ENCODE measurements at regions not wholly inside any gene's neighbourhood (a gene's known extent, or its start where the extent isn't known, plus 50 kb on each side); places are given as distances from the start of the nearest gene placed in this dataset.

DNA sequence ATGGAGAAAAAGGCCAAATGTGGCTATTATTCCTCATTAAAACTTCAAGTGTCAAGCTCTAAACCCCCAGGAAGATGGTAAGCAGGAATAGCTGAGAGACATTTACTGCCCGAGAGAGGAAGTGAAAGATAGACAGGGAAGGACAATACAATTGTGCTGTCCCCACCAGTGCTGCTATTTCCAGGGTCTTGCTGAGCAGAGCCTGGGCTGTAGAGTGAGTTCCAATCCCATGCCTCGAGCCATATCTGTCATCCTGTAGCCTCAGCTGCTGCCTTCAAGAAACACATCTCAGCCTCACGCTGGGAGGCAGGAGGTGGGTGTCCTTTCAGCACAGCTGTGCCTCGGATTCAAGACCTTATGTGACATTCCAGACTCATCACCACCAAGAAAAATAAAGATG is 114.0 kb downstream of the RPAP3 start:
- Histone ChIP-seq H3K27me3 (replicated peaks in 2 of 5; ENCODE audit: control insufficient read depth in 4 of 5, insufficient read depth in 5 of 5, low read length in 4 of 5) (no peaks in the 10 kb centered on the region), H3K4me3 (ENCODE audit: control insufficient read depth in 1 of 7, extremely low read depth in 1 of 7, insufficient read depth in 4 of 7, low read depth in 2 of 7, low read length in 6 of 7) (no peak overlapping the region), H3K27ac (ENCODE audit: insufficient read depth in 1 of 2, low read depth in 1 of 2, low read length in 2 of 2, poor library complexity in 1 of 2, severe bottlenecking in 2 of 2) (no peak overlapping the region), H3K9me3 (ENCODE audit: control extremely low read depth in 1 of 5, control insufficient read depth in 4 of 5, insufficient read depth in 2 of 5, low read depth in 1 of 5, low read length in 4 of 5) (no peaks in the 10 kb centered on the region), H3K4me1 (ENCODE audit: control extremely low read depth in 1 of 4, control insufficient read depth in 4 of 4, insufficient read depth in 4 of 4, low read length in 3 of 4) (no peaks in the 10 kb centered on the region), H3K36me3 (ENCODE audit: control insufficient read depth in 4 of 4, insufficient read depth in 4 of 4, low read length in 3 of 4) (no peaks in the 10 kb centered on the region)
- DNase-seq, result no peak
- CTCF ChIA-PET, result no interaction called here
- WGBS (ENCODE audit: insufficient coverage), result 85% methylated on average over 3 of the region's 4 CpGs
- POLR2A ChIA-PET, result no interaction called here

DNA sequence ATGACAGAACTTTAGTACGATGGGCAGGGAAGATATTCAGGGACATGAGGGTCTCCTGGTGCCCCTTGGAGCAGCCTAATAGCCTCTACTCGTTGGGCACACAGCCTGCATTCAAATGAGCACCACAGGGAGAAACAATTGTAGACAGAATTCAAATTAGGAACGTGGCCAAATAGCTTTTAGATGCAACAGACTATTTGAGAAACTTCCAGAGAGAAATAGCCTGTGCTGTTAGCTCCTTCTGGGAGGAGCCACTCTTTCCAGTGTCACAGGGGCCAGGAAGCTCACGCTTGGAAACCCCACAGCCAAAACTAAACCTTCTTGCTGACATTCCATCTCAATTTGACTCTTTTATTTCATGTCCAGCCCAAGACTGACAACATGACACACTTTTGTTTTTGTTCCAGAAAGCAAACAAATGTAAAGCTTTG is 114.5 kb downstream of the RPAP3 start:
- Histone ChIP-seq H3K27me3 (replicated peaks in 2 of 5; ENCODE audit: control insufficient read depth in 4 of 5, insufficient read depth in 5 of 5, low read length in 4 of 5) (no peaks in the 10 kb centered on the region), H3K27ac (ENCODE audit: insufficient read depth in 1 of 2, low read depth in 1 of 2, low read length in 2 of 2, poor library complexity in 1 of 2, severe bottlenecking in 2 of 2) (no peak overlapping the region), H3K4me3 (ENCODE audit: control insufficient read depth in 1 of 7, extremely low read depth in 1 of 7, insufficient read depth in 4 of 7, low read depth in 2 of 7, low read length in 6 of 7) (no peak overlapping the region), H3K4me1 (ENCODE audit: control extremely low read depth in 1 of 4, control insufficient read depth in 4 of 4, insufficient read depth in 4 of 4, low read length in 3 of 4) (no peaks in the 10 kb centered on the region), H3K9me3 (ENCODE audit: control extremely low read depth in 1 of 5, control insufficient read depth in 4 of 5, insufficient read depth in 2 of 5, low read depth in 1 of 5, low read length in 4 of 5) (no peaks in the 10 kb centered on the region), H3K36me3 (ENCODE audit: control insufficient read depth in 4 of 4, insufficient read depth in 4 of 4, low read length in 3 of 4) (no peaks in the 10 kb centered on the region)
- ChIA-PET POLR2A (no interaction called here), CTCF (interaction anchor here (0.7 kb wide), 1 partner anchor 11 kb away, joined by 3 read pairs; no protein-coding TSS in a partner anchor)
- no peak for DNase-seq
- 86% methylated on average over 3 of the region's 4 CpGs for WGBS (ENCODE audit: insufficient coverage)

DNA sequence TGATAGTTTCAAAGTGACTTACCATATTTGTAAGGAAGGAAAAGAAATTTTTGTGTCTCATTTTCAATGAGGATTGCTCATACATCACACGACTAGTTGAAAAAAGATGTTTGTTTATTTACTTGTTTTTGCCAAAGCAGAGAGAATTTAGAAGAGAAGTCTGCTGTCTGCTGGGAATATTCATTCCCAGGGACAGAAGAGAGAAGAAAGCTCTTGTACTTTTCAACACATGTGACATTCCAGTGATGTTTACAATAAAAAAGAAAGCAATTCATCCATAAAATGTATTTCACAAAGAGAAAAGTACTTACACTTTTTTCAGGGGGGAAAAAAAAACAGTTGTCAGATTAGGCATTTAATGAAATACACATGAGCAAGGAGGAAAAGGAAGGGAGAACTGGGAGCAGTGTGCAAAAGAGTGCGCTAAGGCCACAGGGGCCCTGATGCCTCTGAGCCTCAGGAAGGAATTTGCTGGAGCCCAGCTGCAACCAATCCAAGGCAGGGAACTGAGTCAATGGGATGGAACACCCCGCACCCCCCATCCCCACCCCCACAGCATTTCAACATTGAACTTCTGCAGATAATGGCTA is 115.0 kb downstream of the RPAP3 start:
- no peaks in the 10 kb centered on the region for H3K9me3 ChIP-seq (ENCODE audit: control extremely low read depth in 1 of 5, control insufficient read depth in 4 of 5, insufficient read depth in 2 of 5, low read depth in 1 of 5, low read length in 4 of 5)
- POLR2A ChIA-PET, result no interaction called here
- WGBS (ENCODE audit: insufficient coverage), result no CpG with 5 or more reads among the region's 3 CpGs
- H3K4me3 ChIP-seq (ENCODE audit: control insufficient read depth in 1 of 7, extremely low read depth in 1 of 7, insufficient read depth in 4 of 7, low read depth in 2 of 7, low read length in 6 of 7), result no peak overlapping the region
- H3K27me3 ChIP-seq (replicated peaks in 2 of 5; ENCODE audit: control insufficient read depth in 4 of 5, insufficient read depth in 5 of 5, low read length in 4 of 5), result no peaks in the 10 kb centered on the region
- no peak for DNase-seq
- H3K27ac ChIP-seq (ENCODE audit: insufficient read depth in 1 of 2, low read depth in 1 of 2, low read length in 2 of 2, poor library complexity in 1 of 2, severe bottlenecking in 2 of 2), result no peak overlapping the region
- no peaks in the 10 kb centered on the region for H3K4me1 ChIP-seq (ENCODE audit: control extremely low read depth in 1 of 4, control insufficient read depth in 4 of 4, insufficient read depth in 4 of 4, low read length in 3 of 4)
- CTCF ChIA-PET, result interaction anchor here (0.7 kb wide), 1 partner anchor 11 kb away, joined by 3 read pairs; no protein-coding TSS in a partner anchor
- H3K36me3 ChIP-seq (ENCODE audit: control insufficient read depth in 4 of 4, insufficient read depth in 4 of 4, low read length in 3 of 4), result no peaks in the 10 kb centered on the region

DNA sequence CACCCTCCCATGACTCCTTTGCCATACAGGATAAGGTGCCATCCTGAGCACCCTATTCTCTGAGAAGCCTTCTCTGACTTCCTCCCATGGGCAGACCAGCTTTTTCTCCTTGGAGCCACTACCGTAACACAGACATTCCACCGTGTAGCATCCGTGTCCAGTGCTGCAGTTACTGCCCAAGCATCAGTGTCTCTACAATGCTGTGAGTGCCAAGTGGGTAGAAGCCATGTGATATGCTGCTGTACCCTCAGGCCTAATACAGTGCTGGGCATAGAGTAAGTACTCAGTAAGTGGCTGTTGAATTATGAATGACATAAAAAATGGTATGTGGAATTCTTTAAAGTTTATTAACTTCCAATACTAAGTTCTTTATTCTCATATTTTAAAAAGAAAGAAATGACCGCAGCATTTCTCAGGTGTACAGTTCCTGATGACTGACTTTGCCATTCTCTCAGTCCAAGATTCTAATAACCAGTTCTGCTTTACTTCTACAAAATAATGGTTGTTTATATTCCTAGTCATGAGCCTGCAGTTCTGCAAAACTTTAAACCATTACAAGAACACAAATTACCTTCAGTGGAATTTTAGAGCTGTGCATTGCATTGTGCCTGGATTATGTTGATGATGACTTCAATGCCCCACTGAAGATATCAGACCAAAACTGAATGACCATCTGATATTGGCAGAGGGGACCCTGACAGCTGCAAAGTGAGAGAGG is 118.7 kb downstream of the RPAP3 start:
- H3K4me1 ChIP-seq (ENCODE audit: control extremely low read depth in 1 of 4, control insufficient read depth in 4 of 4, insufficient read depth in 4 of 4, low read length in 3 of 4), result no peaks in the 10 kb centered on the region
- H3K9me3 ChIP-seq (ENCODE audit: control extremely low read depth in 1 of 5, control insufficient read depth in 4 of 5, insufficient read depth in 2 of 5, low read depth in 1 of 5, low read length in 4 of 5), result no peaks in the 10 kb centered on the region
- DNase-seq, result no peak
- POLR2A ChIA-PET, result no interaction called here
- no peak overlapping the region for H3K4me3 ChIP-seq (ENCODE audit: control insufficient read depth in 1 of 7, extremely low read depth in 1 of 7, insufficient read depth in 4 of 7, low read depth in 2 of 7, low read length in 6 of 7)
- H3K27ac ChIP-seq (ENCODE audit: insufficient read depth in 1 of 2, low read depth in 1 of 2, low read length in 2 of 2, poor library complexity in 1 of 2, severe bottlenecking in 2 of 2), result no peak overlapping the region
- no peaks in the 10 kb centered on the region for H3K27me3 ChIP-seq (replicated peaks in 2 of 5; ENCODE audit: control insufficient read depth in 4 of 5, insufficient read depth in 5 of 5, low read length in 4 of 5)
- no peaks in the 10 kb centered on the region for H3K36me3 ChIP-seq (ENCODE audit: control insufficient read depth in 4 of 4, insufficient read depth in 4 of 4, low read length in 3 of 4)
- CTCF ChIA-PET, result interaction anchor here (1.3 kb wide), 1 partner anchor 16 kb away, joined by 3 read pairs; no protein-coding TSS in a partner anchor
- WGBS (ENCODE audit: insufficient coverage), result 100% methylated on average over 3 of the region's 4 CpGs

DNA sequence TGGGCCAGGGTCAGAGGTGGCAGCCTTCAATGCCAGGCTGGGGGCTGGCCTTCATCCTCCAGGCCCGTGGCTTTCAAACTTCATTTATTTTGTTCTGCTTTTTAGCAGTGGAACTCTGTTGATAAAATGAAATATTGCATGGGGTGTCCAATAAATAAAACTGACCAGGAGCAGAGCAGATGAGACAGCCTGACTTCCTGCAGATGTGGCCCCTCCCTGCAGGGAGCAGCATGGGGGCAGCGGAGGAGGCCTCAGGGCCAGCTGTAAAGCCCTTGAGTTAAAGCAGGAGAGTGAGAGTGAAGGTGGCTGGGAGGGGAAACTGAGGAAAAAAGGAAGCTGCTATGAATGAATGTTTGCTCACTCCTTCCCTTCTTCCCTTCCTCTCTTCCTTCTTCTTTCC is 120.3 kb downstream of the RPAP3 start:
- no peak for DNase-seq
- POLR2A ChIA-PET, result no interaction called here
- Histone ChIP-seq H3K27ac (ENCODE audit: insufficient read depth in 1 of 2, low read depth in 1 of 2, low read length in 2 of 2, poor library complexity in 1 of 2, severe bottlenecking in 2 of 2) (no peak overlapping the region), H3K9me3 (ENCODE audit: control extremely low read depth in 1 of 5, control insufficient read depth in 4 of 5, insufficient read depth in 2 of 5, low read depth in 1 of 5, low read length in 4 of 5) (no peaks in the 10 kb centered on the region), H3K27me3 (replicated peaks in 2 of 5; ENCODE audit: control insufficient read depth in 4 of 5, insufficient read depth in 5 of 5, low read length in 4 of 5) (no peaks in the 10 kb centered on the region), H3K36me3 (ENCODE audit: control insufficient read depth in 4 of 4, insufficient read depth in 4 of 4, low read length in 3 of 4) (no peaks in the 10 kb centered on the region), H3K4me1 (ENCODE audit: control extremely low read depth in 1 of 4, control insufficient read depth in 4 of 4, insufficient read depth in 4 of 4, low read length in 3 of 4) (no peaks in the 10 kb centered on the region), H3K4me3 (ENCODE audit: control insufficient read depth in 1 of 7, extremely low read depth in 1 of 7, insufficient read depth in 4 of 7, low read depth in 2 of 7, low read length in 6 of 7) (no peak overlapping the region)
- 50% methylated on average over 1 of the region's 2 CpGs for WGBS (ENCODE audit: insufficient coverage)
- CTCF ChIA-PET, result no interaction called here

DNA sequence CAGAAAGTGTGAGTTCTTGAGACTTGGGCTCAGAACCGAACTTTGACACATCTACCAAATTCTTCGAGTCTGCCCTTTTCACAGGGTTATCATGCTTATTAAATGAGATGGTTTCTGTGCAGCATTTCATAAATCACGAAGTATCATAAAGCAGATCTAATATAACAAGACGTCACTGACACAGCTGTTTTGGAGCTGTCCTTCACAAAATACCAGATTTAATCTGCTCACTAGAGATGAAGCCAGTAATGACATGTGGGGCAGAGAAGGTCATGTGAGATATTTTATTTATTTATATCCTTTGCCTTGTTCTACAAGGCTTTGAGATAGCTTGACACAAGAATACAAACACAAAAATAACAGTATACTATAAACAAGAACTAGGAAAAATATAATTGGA is 127.0 kb downstream of the RPAP3 start:
- 100% methylated on average over 1 of the region's 4 CpGs for WGBS (ENCODE audit: insufficient coverage)
- Histone ChIP-seq H3K4me3 (ENCODE audit: control insufficient read depth in 1 of 7, extremely low read depth in 1 of 7, insufficient read depth in 4 of 7, low read depth in 2 of 7, low read length in 6 of 7) (no peak overlapping the region), H3K27ac (ENCODE audit: insufficient read depth in 1 of 2, low read depth in 1 of 2, low read length in 2 of 2, poor library complexity in 1 of 2, severe bottlenecking in 2 of 2) (no peak overlapping the region), H3K4me1 (ENCODE audit: control extremely low read depth in 1 of 4, control insufficient read depth in 4 of 4, insufficient read depth in 4 of 4, low read length in 3 of 4) (no peaks in the 10 kb centered on the region), H3K9me3 (ENCODE audit: control extremely low read depth in 1 of 5, control insufficient read depth in 4 of 5, insufficient read depth in 2 of 5, low read depth in 1 of 5, low read length in 4 of 5) (no peaks in the 10 kb centered on the region), H3K36me3 (ENCODE audit: control insufficient read depth in 4 of 4, insufficient read depth in 4 of 4, low read length in 3 of 4) (no peaks in the 10 kb centered on the region), H3K27me3 (replicated peaks in 2 of 5; ENCODE audit: control insufficient read depth in 4 of 5, insufficient read depth in 5 of 5, low read length in 4 of 5) (no peaks in the 10 kb centered on the region)
- ChIA-PET POLR2A (no interaction called here), CTCF (interaction anchor here (0.7 kb wide), 1 partner anchor 11 kb away, joined by 3 read pairs; no protein-coding TSS in a partner anchor)
- no peak for DNase-seq

DNA sequence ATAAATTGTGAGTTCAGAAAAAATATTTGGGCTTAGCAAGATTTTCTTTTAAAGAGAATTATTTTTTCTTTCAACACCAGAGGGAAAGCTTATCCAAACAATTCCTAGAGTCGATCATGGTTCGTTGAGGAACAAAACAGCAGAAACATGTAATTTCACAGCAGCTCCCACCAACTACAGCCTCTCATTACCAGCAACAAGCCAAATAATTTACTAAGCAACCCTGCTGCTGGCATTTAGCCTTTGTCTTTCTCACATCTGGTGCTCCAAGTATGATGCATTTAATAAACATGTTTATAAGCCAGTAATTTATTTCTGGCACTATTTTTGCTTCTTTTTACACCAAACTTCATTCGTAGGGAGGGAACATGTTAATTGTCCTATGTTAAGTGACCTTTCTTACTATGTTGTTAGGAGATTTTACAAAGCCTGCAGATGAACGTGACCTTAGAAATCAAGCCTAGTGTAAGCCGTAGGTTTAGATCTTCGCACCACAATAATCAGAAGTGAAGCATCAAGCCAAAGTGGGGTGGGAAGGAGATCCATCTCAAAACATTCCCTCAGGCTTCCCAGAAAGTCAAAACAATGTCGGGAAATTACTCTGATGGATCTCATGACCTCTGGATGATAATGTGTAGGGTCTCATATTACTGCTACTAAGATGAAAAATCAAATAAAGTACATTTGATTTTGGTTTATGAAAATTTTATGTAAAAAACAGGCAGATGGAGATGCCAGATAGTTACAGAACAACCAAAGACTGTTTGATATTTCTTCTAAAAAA is 128.4 kb downstream of the RPAP3 start:
- CTCF ChIA-PET, result no interaction called here
- Histone ChIP-seq H3K27ac (ENCODE audit: insufficient read depth in 1 of 2, low read depth in 1 of 2, low read length in 2 of 2, poor library complexity in 1 of 2, severe bottlenecking in 2 of 2) (no peak overlapping the region), H3K4me1 (ENCODE audit: control extremely low read depth in 1 of 4, control insufficient read depth in 4 of 4, insufficient read depth in 4 of 4, low read length in 3 of 4) (no peaks in the 10 kb centered on the region), H3K4me3 (ENCODE audit: control insufficient read depth in 1 of 7, extremely low read depth in 1 of 7, insufficient read depth in 4 of 7, low read depth in 2 of 7, low read length in 6 of 7) (no peak overlapping the region), H3K9me3 (ENCODE audit: control extremely low read depth in 1 of 5, control insufficient read depth in 4 of 5, insufficient read depth in 2 of 5, low read depth in 1 of 5, low read length in 4 of 5) (no peaks in the 10 kb centered on the region), H3K27me3 (replicated peaks in 2 of 5; ENCODE audit: control insufficient read depth in 4 of 5, insufficient read depth in 5 of 5, low read length in 4 of 5) (no peaks in the 10 kb centered on the region), H3K36me3 (ENCODE audit: control insufficient read depth in 4 of 4, insufficient read depth in 4 of 4, low read length in 3 of 4) (no peaks in the 10 kb centered on the region)
- POLR2A ChIA-PET, result no interaction called here
- DNase-seq, result no peak
- 100% methylated on average over 5 of the region's 7 CpGs for WGBS (ENCODE audit: insufficient coverage)

Measured in common myeloid progenitor, CD34-positive (primary cell).